ENCODE measurements at regions not wholly inside any gene's neighbourhood (a gene's known extent, or its start where the extent isn't known, plus 50 kb on each side); places are given as distances from the start of the nearest gene placed in this dataset.

GRCh38 chr2:239459606-239460005, 58.8 kb upstream of the HDAC4 start:
- DNase-seq: peak; percentile 3

- no peak for DNase-seq
Observed at GRCh38 chr2:239459056-239459455, 58.2 kb upstream of the HDAC4 start.

DNA sequence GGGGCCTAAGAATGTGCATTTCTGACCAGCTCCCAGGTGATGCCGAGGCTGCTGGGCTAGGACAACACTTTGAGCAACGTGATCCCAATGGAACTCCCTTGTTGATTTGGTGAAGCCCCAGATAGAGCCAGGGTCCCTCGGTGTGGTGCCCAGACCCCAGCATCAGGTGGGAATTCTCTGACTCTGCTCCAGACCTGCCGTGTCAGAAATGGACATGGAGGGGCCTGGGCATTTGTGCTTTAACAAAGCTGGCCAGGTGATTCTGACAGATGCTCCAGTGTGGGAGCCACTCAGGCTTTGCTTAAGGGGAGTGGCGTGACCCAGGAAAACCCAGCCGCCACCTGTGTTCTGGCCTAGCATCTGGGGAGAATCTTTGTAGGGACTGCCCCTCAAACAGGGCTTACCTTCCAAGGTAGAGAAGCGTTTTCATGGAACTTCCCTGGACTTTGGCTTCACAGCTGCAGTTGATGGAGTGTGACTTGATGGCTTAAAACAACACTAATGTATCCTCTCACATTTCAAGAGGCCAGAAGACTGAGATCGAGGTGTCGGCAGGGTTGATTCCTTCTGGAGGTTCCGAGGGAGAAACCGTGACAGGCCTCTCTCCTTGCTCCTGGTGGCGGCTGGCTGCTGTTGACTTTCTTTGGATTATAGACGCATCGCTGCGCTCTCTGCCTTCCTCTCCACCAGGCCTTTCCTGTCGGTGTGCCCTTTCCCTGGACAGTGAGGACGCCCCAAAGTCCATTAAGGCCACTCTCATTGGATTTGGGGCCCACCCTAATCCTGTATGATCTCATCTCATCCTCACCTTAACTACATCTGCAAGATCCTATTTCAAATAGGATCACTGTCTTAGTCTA, 57.0 kb upstream of the HDAC4 start:
- DNase-seq: no peak

GRCh38 chr2:239456940-239457339, 56.1 kb upstream of the HDAC4 start:
- no peak for DNase-seq

DNA sequence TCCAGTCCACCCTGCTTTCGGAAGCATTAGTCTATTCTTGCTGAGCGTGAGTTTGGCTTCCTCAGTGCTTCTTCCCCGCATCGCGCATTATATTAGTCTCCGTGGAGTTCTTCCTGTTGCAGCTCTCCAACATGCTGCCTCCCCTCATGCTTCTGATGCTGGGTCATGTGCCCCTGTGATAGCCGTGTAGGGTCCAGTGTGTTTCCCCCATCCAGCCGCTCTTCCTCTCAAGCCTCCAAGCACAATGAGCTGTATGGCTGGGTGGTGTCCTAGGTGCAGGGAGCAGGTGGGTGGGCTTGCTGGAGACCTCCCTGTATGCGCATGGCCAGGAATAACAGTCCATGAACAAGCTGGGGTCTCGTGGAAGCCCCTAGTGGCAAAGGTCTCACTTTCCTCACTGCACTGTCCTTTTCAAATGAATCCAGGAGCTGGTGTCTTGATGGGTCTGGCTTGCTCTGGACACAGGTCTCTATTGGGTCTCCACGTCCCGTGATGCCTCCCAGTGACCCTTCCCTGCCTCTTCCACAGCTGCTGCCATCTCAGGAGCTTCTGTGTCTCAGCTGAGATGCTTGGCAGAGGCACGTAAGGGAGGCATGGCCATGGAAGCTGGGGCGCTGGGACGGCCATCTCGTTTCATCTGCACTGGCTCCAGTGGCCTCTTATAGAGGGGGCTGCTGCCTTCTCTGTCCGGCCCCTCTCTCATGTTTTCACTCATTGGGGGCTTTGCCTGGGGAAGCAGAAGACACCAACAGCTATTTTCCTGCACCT, 54.8 kb upstream of the HDAC4 start:
- no peak for DNase-seq

- DNase-seq: no peak
Observed at GRCh38 chr2:239454507-239454906, 53.7 kb upstream of the HDAC4 start.
